GM12864 (cell line): ENCODE measurements at regions not wholly inside any gene's neighbourhood (a gene's known extent, or its start where the extent isn't known, plus 50 kb on each side); places are given as distances from the start of the nearest gene placed in this dataset.
"Not testable (repeated sequence)": the region's sequence is repeated elsewhere in the genome, so short reads cannot be mapped to it uniquely, and the experiment has no call there.

Source experiments
- DNase-seq: peaks from one replicate; pipeline ENCODE4 v3.0.0-alpha.2; 2011; ENCODE audit warnings: low read depth
- H3K4me3 ChIP-seq: 2 replicates; pipeline ENCODE4 v1.5.1; 2011; ENCODE audit warnings: mild to moderate bottlenecking, low read depth, low read length, control low read depth
- TF ChIP-seq, protein P1 (sequence below): IDR thresholded peaks from 2 replicates; pipeline ENCODE4 v1.5.1; 2011; ENCODE audit warnings: low read depth, mild to moderate bottlenecking, moderate library complexity, low read length, control low read depth, inconsistent platforms; ENCODE audit errors: missing control alignments

- TF ChIP-seq, protein P1, sequence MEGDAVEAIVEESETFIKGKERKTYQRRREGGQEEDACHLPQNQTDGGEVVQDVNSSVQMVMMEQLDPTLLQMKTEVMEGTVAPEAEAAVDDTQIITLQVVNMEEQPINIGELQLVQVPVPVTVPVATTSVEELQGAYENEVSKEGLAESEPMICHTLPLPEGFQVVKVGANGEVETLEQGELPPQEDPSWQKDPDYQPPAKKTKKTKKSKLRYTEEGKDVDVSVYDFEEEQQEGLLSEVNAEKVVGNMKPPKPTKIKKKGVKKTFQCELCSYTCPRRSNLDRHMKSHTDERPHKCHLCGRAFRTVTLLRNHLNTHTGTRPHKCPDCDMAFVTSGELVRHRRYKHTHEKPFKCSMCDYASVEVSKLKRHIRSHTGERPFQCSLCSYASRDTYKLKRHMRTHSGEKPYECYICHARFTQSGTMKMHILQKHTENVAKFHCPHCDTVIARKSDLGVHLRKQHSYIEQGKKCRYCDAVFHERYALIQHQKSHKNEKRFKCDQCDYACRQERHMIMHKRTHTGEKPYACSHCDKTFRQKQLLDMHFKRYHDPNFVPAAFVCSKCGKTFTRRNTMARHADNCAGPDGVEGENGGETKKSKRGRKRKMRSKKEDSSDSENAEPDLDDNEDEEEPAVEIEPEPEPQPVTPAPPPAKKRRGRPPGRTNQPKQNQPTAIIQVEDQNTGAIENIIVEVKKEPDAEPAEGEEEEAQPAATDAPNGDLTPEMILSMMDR, result no peak
- no peak for DNase-seq
- H3K4me3 ChIP-seq, result no peak overlapping the region
Observed at GRCh38 chr3:145448436-145448835, 712.5 kb downstream of the PLOD2 start.

DNA sequence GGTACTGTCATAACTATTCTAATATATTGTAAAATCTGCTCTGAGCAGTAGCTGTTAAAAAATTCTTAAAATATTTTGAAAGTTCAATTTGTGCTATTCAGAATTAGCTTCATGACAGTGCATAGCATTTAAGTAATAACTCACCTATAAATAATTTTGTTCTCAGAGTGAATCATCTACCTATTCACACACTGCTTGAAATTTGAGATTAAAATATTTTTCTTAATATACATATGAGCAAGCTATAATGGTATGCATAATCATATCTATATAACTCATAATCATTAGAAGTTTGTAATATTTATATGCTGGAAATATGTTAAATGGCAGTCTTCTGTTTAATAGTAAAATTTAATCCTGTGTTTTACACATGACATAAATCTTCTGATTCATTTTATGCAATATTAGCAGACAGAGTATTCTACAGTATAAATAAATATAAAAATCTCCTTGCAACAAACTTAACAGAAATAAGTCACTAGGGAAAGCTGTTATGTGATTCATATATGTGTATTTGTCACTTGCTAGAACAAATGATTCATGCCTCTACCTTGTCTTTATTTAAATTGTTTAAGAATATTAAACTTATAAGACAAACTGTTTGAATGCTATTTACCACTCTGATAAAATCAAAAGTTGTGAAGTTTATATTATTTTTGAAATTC is 710.8 kb downstream of the PLOD2 start:
- no peak for DNase-seq
- no peak overlapping the region for H3K4me3 ChIP-seq
- TF ChIP-seq, protein P1, result no peak

GRCh38 chr3:145457825-145458552 is 703.0 kb downstream of the PLOD2 start:
- TF ChIP-seq, protein P1, result no peak
- no peak overlapping the region for H3K4me3 ChIP-seq
- no peak for DNase-seq

DNA sequence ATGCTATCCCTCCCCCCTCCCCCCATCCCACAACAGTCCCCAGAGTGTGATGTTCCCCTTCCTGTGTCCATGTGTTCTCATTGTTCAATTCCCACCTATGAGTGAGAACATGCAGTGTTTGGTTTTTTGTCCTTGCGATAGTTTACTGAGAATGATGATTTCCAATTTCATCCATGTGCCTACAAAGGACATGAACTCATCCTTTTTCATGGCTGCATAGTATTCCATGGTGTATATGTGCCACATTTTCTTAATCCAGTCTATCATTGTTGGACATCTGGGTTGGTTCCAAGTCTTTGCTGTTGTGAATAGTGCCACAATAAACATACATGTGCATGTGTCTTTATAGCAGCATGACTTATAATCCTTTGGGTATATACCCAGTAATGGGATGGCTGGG is 701.3 kb downstream of the PLOD2 start:
- not testable (repeated sequence) for H3K4me3 ChIP-seq, DNase-seq

DNA sequence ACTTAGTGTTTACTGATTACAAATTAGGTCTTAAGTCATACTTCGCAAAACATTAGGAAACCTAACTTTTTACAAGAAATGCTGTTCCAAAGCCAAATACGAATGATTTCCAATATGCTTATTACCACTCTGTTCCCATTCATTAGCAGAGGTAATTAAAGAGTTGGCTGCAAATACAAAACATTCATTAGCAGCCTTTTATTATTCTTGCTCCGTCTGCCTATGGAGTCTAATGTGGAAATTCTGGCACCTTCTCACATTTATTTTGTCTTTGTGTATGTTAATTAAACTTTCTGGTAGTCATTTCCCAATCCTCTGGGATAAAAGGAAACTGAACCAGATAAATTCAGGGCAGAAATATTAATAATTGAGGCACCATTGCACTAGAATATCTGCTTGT is 689.0 kb downstream of the PLOD2 start:
- TF ChIP-seq, protein P1, result no peak
- DNase-seq, result no peak
- no peak overlapping the region for H3K4me3 ChIP-seq

GRCh38 chr3:145482735-145483134 is 678.2 kb downstream of the PLOD2 start:
- not testable (repeated sequence) for H3K4me3 ChIP-seq, DNase-seq

GRCh38 chr3:145483992-145484391 is 677.0 kb downstream of the PLOD2 start:
- DNase-seq, result no peak
- H3K4me3 ChIP-seq, result no peak overlapping the region
- TF ChIP-seq, protein P1, result no peak

DNA sequence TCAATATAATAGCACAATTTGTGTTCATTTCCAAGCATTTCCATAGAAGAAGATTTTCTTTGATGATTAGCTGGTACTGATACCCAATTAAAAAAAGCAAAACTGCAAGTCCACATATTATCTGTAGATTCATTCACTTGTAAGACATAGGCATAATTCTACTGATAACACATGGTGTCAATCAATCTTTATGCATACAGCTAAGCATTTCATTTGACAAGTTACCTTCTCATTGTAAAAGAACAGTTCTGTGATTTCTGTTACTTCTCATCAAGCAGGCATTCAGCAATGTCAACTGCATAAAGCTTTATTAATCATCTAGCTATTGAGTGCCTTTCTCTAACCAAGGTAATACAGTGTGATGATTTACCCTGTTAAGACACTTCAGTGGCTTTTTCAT is 672.0 kb downstream of the PLOD2 start:
- DNase-seq, result no peak
- TF ChIP-seq, protein P1, result no peak
- H3K4me3 ChIP-seq, result no peak overlapping the region
